GM12873 (cell line): ENCODE measurements at regions not wholly inside any gene's neighbourhood (a gene's known extent, or its start where the extent isn't known, plus 50 kb on each side); places are given as distances from the start of the nearest gene placed in this dataset.

Experiments used
- CTCF ChIP-seq: IDR thresholded peaks from 2 replicates; pipeline ENCODE4 v1.5.1; 2012; ENCODE audit warnings: low read depth, mild to moderate bottlenecking, moderate library complexity, low read length, control low read depth; ENCODE audit not compliant: insufficient read depth; ENCODE audit errors: missing control alignments

DNA sequence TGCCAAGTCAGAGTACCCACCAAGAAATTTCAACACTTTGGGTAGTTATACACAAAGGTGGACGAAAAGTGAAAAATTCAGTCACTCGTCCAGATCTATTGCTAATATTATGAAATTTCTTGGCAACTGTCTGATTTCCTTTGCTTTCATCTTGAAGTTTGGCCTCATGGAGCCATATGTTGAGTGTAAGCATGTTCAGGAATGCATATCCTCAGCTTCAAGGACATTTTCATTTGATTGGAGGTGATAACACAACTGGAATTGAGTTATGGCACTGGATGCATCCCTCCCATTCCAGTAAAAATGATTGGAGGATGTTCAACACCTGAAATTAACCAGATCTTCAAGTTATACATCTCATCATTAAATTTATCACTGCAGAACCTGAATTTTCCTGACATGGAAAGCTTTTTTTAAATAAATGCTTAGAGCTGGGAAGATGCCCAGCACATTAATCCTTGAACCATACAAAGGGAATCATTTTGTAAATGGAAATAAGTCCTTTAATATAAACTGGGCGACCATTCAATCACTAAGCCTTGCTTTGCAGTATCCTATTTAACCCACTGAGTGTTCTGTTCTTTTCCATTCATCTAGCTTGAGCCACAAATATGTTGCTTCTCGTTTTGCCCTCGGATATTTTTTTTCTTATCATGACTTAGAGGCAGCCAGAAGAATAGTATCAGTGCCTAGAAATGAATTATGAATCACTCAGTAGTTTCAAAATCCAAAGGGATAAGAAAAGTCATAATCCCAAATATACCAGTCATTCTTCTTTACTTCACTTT, 273.7 kb upstream of the PIK3R1 start:
- no peak for TF ChIP-seq CTCF

DNA sequence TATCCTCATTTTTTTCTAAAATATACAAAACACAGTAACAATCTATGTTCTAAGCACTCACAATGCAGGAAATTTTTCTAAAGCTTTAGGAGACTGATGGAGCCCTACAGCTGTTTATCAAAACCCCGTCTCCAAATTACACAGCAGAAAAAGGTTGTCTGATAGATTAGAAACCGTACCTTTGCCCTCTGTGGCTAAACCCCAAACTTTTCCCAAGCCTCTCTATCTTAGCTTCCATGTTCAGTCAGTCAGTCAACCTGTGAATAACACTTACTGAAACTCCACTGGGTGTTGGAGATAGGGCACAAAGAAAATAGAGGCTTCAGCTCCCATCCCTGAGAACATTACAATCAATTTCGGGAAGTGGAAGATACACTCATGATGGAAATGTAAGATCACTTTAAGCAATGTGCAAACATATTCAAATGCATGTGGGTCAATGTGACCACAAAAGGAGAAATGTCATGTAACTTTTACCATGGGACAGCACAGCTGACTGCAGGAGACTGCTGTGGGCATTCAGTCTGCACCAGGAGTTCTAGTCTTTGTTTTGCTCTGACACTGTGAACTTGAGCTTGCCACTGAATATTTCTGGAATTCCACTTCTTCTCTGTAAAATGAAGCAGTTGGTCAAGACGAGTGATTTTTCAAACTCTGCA, 279.5 kb upstream of the PIK3R1 start:
- no peak for TF ChIP-seq CTCF

DNA sequence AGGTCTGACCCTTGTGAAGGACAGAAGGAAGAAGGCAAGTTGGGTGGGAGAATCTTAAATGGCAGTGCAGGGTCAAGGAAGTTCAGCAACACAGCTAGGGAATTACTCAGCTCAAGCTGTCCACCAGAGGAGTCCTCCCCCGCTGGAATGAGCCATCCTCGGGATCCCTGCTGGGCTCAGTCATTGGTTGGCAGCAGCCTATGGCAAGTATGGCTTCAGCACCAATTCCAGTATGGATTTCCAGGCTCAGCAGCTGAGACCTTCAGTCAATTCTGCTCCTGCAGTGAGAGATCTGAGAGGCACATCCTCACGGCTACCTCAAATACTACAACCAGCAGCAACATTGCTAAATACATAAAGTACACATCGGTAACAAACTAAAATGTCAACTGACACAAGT, 280.6 kb upstream of the PIK3R1 start:
- TF ChIP-seq CTCF: no peak

DNA sequence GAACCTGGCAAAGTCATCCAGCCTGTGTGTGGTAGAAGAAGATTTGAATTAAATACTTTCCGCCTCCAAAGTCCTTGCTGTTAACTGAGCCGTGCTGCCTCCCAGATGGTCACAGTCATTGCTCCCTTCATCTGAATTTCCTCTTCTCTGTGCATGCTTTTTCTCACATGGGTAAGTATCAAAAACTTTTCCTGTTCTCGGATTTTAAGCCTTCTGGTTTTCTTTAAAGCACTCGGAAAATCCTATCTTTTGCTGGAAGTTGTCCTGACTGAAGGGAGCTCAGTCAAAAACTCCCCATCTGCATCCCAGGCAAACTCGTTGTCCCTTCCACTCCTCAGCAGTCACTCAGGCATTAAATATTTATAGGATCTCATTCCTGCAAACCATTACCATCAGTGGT, 290.0 kb upstream of the PIK3R1 start:
- TF ChIP-seq CTCF: no peak

DNA sequence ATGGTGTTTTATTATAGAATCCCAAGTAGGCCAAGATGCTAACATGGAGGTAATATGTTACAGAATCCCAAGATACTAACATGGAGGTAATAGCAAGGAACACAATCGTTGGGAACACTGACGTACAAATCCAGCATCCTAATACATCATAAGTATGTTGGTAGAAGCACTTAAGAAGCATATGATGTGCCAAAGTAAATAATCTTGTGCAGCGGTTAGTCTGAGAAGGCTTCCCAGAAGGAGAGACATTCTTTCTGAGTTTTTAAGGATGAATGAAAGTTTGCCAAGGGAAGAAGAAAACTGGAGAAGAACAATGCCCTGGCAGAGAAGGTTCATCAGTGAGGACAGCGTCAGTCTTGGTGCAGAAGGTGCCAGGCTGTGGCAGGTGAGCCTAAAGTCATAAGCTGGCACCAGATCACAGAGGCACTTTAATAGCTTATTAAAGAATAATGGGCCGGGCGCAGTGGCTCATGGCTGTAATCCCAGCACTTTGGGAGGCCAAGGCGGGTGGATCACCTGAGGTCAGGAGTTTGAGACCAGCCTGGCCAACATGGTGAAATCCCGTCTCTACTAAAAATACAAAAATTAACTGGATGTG, 294.5 kb upstream of the PIK3R1 start:
- no peak for TF ChIP-seq CTCF

DNA sequence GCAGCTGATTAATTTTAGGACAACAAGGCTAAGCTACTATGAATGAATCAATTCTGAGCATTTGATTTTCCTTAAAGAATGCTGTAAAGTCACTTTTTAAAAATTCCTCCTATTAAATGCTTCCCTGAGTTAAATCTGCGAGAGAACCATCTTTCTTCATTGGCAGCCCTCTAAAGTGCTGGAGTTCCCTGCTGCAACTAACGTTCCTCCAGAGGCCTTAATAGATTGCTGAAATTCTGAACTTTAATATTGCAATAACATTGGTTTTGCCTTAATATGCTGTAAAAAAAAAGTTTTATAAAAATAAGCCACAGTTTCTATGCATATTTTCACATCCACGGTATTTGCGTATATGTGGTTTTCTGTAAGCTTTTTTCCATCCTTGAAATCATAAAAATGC, 298.0 kb upstream of the PIK3R1 start:
- TF ChIP-seq CTCF: no peak

GRCh38 chr5:67910546-67910945, 305.0 kb upstream of the PIK3R1 start:
- no peak for TF ChIP-seq CTCF
